CD4-positive, alpha-beta T cell treated with Interferon gamma for 1 hour (primary cell): ENCODE measurements at regions not wholly inside any gene's neighbourhood (a gene's known extent, or its start where the extent isn't known, plus 50 kb on each side); places are given as distances from the start of the nearest gene placed in this dataset.
"Not testable (repeated sequence)": the region's sequence is repeated elsewhere in the genome, so short reads cannot be mapped to it uniquely, and the experiment has no call there.

Experiments used
- DNase-seq: peaks from one replicate; pipeline ENCODE4 v3.0.0-alpha.2; 2020

- no peak for DNase-seq
Observed at GRCh38 chr16:85505794-85506634, 107.1 kb upstream of the GSE1 start.

GRCh38 chr16:85506635-85506911 lies 106.5 kb upstream of the GSE1 start:
- no peak for DNase-seq

- DNase-seq: no peak
Observed at GRCh38 chr16:85507342-85507741, 105.8 kb upstream of the GSE1 start.

GRCh38 chr16:85508388-85508787 lies 104.7 kb upstream of the GSE1 start:
- DNase-seq: no peak

- no peak for DNase-seq
Observed at GRCh38 chr16:85508993-85509392, 104.1 kb upstream of the GSE1 start.

- no peak for DNase-seq
Observed at GRCh38 chr16:85510041-85510659, 103.0 kb upstream of the GSE1 start.

- DNase-seq: no peak
Observed at GRCh38 chr16:85511938-85512807, 100.9 kb upstream of the GSE1 start.

GRCh38 chr16:85512808-85513115 lies 100.4 kb upstream of the GSE1 start:
- no peak for DNase-seq

GRCh38 chr16:85513180-85513579 lies 99.9 kb upstream of the GSE1 start:
- DNase-seq: no peak

GRCh38 chr16:85513649-85514048 lies 99.5 kb upstream of the GSE1 start:
- no peak for DNase-seq

GRCh38 chr16:85514295-85514597 lies 98.9 kb upstream of the GSE1 start:
- DNase-seq: no peak

- DNase-seq: no peak
Observed at GRCh38 chr16:85514598-85515318, 98.4 kb upstream of the GSE1 start.

GRCh38 chr16:85515319-85515745 lies 97.8 kb upstream of the GSE1 start:
- no peak for DNase-seq

- DNase-seq: no peak
Observed at GRCh38 chr16:85515830-85516397, 97.2 kb upstream of the GSE1 start.

- no peak for DNase-seq
Observed at GRCh38 chr16:85517154-85517553, 96.0 kb upstream of the GSE1 start.

GRCh38 chr16:85517563-85518179 lies 95.5 kb upstream of the GSE1 start:
- DNase-seq: no peak

GRCh38 chr16:85518398-85519049 lies 94.6 kb upstream of the GSE1 start:
- peak; percentile 20 for DNase-seq

GRCh38 chr16:85519050-85519440 lies 94.1 kb upstream of the GSE1 start:
- not testable (repeated sequence) for DNase-seq

GRCh38 chr16:85519540-85520231 lies 93.4 kb upstream of the GSE1 start:
- peak; percentile 30 for DNase-seq

GRCh38 chr16:85520853-85521521 lies 92.1 kb upstream of the GSE1 start:
- no peak for DNase-seq
